Cardiac muscle cell (in vitro differentiated cells and primary cell): ENCODE measurements at regions not wholly inside any gene's neighbourhood (a gene's known extent, or its start where the extent isn't known, plus 50 kb on each side); places are given as distances from the start of the nearest gene placed in this dataset.

Source experiments
- DNase-seq, 2 donors: peaks; one replicate each; pipeline versions ENCODE4 v3.0.0 to v3.0.0-alpha.2; 2010 to 2017; ENCODE audit warnings: low read depth in 1 of 2, low spot score in 1 of 2
- H3K27ac ChIP-seq: fragments of 200-600 bp; sonication (generic); 2 replicates; pipeline ENCODE4 v1.5.1; 2016
- H3K27me3 ChIP-seq: fragments of 200-600 bp; sonication (generic); 2 replicates; pipeline ENCODE4 v1.6.0; 2016; ENCODE audit warnings: control low read depth
- H3K36me3 ChIP-seq: fragments of 200-600 bp; sonication (generic); 2 replicates; pipeline ENCODE4 v1.5.1; 2016; ENCODE audit warnings: control low read depth
- H3K4me1 ChIP-seq: fragments of 200-600 bp; sonication (generic); 2 replicates; pipeline ENCODE4 v1.8.1; 2017; ENCODE audit warnings: low read depth, mild to moderate bottlenecking, mixed run types
- H3K4me3 ChIP-seq: fragments of 200-600 bp; sonication (generic); 2 replicates; pipeline ENCODE4 v1.5.1; 2016; ENCODE audit warnings: mild to moderate bottlenecking
- H3K9me3 ChIP-seq: fragments of 200-600 bp; sonication (generic); 2 replicates; pipeline ENCODE4 v1.5.1; 2017; ENCODE audit warnings: low read depth, mild to moderate bottlenecking, control low read depth
- CTCF ChIP-seq: IDR thresholded peaks from 2 replicates; pipeline ENCODE4 v1.5.1; 2012; ENCODE audit warnings: low read depth, mild to moderate bottlenecking, low read length

DNA sequence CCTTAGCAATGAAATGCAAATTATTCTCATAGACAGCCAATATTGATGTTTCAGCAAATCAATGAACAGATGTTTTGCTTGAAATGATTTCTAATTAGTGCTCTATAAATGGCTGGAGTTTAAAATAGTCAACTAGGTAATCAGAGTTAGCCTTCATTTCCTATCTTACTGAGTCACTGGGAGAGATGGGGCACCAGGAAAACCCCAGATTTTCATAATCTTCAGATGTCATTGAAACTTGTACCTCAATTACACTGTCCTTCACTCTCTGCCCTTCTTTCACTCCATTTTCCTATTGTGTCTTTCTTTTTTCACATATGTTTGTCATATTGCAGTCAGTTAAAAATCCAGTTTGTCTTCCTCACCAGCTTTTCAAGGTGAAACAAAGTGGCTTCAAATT lies 92.7 kb downstream of the C12orf75 start:
- Histone ChIP-seq H3K27ac (no peak overlapping the region), H3K27me3 (no peaks in the 10 kb centered on the region), H3K9me3 (no peaks in the 10 kb centered on the region), H3K4me3 (no peak overlapping the region), H3K4me1 (no peaks in the 10 kb centered on the region), H3K36me3 (no peaks in the 10 kb centered on the region)
- no peak for DNase-seq
- no peak for TF ChIP-seq CTCF

DNA sequence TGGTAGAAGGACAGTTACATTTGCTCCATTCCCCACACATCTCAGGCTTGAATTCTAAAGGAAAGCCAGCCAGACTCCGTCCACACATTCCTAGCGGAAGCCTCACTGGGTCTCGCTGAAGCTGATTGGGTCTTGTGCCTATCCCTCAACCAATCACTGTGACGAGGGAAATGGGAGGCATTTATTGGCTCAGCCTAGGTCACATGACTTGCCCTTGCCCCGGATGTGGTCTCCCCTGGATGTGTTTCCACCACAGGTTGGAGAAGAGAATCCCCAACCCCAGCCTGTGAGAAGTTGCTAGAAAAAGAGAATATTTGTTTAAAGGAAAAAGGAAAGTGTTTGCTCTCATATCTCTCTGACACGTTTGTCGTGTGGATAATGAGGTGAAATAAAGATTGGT lies 93.4 kb downstream of the C12orf75 start:
- DNase-seq: no peak
- TF ChIP-seq CTCF: no peak
- no peaks in the 10 kb centered on the region for H3K36me3 ChIP-seq
- H3K4me3 ChIP-seq: no peak overlapping the region
- no peaks in the 10 kb centered on the region for H3K4me1 ChIP-seq
- H3K27me3 ChIP-seq: no peaks in the 10 kb centered on the region
- H3K27ac ChIP-seq: no peak overlapping the region
- no peaks in the 10 kb centered on the region for H3K9me3 ChIP-seq

DNA sequence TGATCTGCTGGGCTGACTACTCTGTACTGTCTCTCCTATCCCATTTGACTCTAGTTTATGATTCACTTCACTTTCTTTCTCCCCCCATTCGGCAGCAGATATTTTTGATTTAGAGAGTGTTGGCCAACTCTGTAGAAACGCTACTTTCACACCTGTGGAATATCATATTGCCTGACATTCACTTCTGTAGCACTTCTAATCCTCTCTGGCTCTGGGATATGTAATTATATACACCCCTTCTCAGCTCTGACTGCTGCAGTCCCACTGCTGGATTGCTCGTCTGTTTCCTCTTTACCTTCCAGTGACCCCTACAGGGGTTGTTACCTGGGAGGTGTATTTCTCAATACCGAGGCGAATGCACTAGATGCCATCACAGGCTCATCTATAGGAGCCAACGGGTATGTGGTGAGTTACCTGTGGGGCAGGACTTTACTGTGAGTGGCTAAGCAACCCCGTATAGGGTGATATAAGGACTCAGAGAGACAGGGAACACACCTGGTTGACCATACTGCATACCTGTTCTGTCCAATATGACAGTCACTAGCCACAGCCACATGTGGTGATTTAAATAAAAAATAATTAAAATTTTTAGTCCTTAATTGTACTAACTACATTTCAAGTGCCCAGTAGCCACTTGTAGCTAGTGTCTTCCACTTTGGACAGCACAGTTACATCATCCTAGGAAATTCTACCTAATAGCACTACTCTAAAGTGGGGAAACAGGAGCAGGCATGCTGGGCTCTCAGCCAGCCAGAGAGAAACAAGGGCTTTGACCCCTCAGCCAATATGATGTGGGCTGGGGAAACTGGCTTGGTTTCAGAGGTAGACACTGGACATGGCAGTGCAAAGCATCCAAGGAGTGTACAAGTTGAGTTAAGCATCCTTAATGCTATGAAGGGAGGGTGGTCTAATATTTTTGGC lies 95.0 kb downstream of the C12orf75 start:
- no peak for DNase-seq
- TF ChIP-seq CTCF: no peak
- no peaks in the 10 kb centered on the region for H3K9me3 ChIP-seq

DNA sequence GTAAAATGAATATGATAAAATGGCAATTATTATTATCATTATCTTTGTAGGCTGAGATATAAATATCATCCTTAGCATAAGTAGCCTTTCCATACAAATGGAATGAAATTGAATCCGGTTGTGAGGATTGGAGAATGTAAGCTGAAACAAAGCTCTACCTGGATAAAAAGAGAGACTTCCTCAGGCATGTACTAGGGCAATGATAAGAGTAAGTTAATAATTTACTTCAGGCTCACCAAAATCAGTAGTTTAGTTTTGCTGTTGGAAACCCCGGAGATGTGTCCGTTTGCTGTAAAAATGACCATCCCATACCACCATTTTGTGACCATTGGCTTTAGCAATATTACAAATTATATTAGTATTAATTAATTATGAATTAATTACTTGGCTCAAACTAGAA lies 96.3 kb downstream of the C12orf75 start:
- no peak overlapping the region for H3K27ac ChIP-seq
- no peak for DNase-seq
- H3K36me3 ChIP-seq: no peaks in the 10 kb centered on the region
- H3K4me1 ChIP-seq: no peaks in the 10 kb centered on the region
- H3K9me3 ChIP-seq: no peaks in the 10 kb centered on the region
- TF ChIP-seq CTCF: no peak
- no peaks in the 10 kb centered on the region for H3K27me3 ChIP-seq
- H3K4me3 ChIP-seq: no peak overlapping the region

More for the DNA sequence above, 95.0 kb downstream of the C12orf75 start:
- Histone ChIP-seq H3K4me1 (no peaks in the 10 kb centered on the region), H3K27ac (no peak overlapping the region), H3K27me3 (no peaks in the 10 kb centered on the region), H3K36me3 (no peaks in the 10 kb centered on the region), H3K4me3 (no peak overlapping the region)

DNA sequence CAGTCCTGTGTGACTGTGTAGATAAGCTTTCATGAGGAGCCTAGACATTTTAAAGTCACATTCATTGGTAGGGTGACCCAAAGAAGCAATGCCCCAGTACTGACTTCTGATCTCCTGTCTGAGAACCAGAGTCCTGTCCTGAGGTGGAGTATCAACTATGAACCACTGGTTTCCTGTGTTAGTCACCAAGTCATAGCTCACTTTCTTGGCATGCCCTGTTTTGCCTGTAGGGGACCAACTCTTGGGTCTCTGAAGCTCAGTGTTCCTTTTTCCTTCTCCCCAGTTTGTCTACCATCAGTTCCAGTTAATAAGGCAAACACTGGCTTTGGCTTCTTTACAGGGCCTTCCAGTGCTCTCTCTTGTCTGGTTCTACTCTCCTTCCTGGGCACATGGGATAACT lies 97.4 kb downstream of the C12orf75 start:
- no peak overlapping the region for H3K27ac ChIP-seq
- H3K4me1 ChIP-seq: no peaks in the 10 kb centered on the region
- TF ChIP-seq CTCF: peak; percentile 20
- DNase-seq: no peak
- H3K9me3 ChIP-seq: no peaks in the 10 kb centered on the region
- no peaks in the 10 kb centered on the region for H3K27me3 ChIP-seq
- H3K36me3 ChIP-seq: no peaks in the 10 kb centered on the region
- H3K4me3 ChIP-seq: no peak overlapping the region
